Caco-2 (cell line): ENCODE measurements at regions not wholly inside any gene's neighbourhood (a gene's known extent, or its start where the extent isn't known, plus 50 kb on each side); places are given as distances from the start of the nearest gene placed in this dataset.

Source experiments
- BruUV-seq: library from RNA; stranded (reverse); fragments of 400-500 nt; replicated peaks from 2 replicates; lab custom pipeline; 2021; lab: Mats Ljungman, UMichigan
- CTCF ChIA-PET: fragments of 300-600 bp; sonication (Branson Sonifier 250); formaldehyde crosslinking; loops from one replicate; lab custom pipeline; 2022; ENCODE audit warnings: antibody characterized with exemption; lab: Charles Lee
- POLR2A ChIA-PET: fragments of 300-600 bp; sonication (Branson Sonifier 250); formaldehyde crosslinking; loops from one replicate; lab custom pipeline; 2022; ENCODE audit warnings: antibody characterized with exemption; lab: Charles Lee
- DNase-seq, 2 experiments: peaks; one replicate each; pipeline versions ENCODE4 v3.0.0 to v3.0.0-alpha.2; 2020 to 2022
- H3K27me3 ChIP-seq: replicated peaks from 2 replicates; pipeline ENCODE4 v1.6.0; 2011; ENCODE audit warnings: low read length; ENCODE audit not compliant: control insufficient read depth, insufficient read depth
- H3K36me3 ChIP-seq: 2 replicates; pipeline ENCODE4 v1.5.1; 2011; ENCODE audit warnings: low read length; ENCODE audit not compliant: control insufficient read depth, insufficient read depth
- H3K4me1 ChIP-seq: fragments of 250-450 bp; sonication (Bioruptor Pico); 2 replicates; pipeline ENCODE4 v1.5.1; 2020; ENCODE audit warnings: mild to moderate bottlenecking
- H3K4me3 ChIP-seq: 2 replicates; pipeline ENCODE4 v1.5.1; 2011; ENCODE audit warnings: low read depth, mild to moderate bottlenecking, control low read depth, low read length
- H3K9me3 ChIP-seq: fragments of 250-450 bp; sonication (Bioruptor Pico); 2 replicates; pipeline ENCODE4 v1.5.1; 2020; ENCODE audit warnings: mild to moderate bottlenecking, moderate library complexity
- H3K27ac Mint-ChIP-seq: one replicate; pipeline ENCODE4 v1.8.0; 2022; ENCODE audit warnings: mixed read lengths; ENCODE audit not compliant: unreplicated experiment
- H3K27me3 Mint-ChIP-seq: one replicate; pipeline ENCODE4 v1.8.0; 2022; ENCODE audit warnings: mixed read lengths; ENCODE audit not compliant: insufficient read depth, unreplicated experiment
- H3K36me3 Mint-ChIP-seq: one replicate; pipeline ENCODE4 v1.8.0; 2022; ENCODE audit warnings: mild to moderate bottlenecking, mixed read lengths; ENCODE audit not compliant: insufficient read depth, unreplicated experiment
- H3K4me1 Mint-ChIP-seq: one replicate; pipeline ENCODE4 v1.8.0; 2022; ENCODE audit warnings: low read depth, mixed read lengths; ENCODE audit not compliant: unreplicated experiment
- H3K4me3 Mint-ChIP-seq: one replicate; pipeline ENCODE4 v1.8.0; 2022; ENCODE audit warnings: mild to moderate bottlenecking, moderate library complexity, mixed read lengths; ENCODE audit not compliant: unreplicated experiment
- H3K9me3 Mint-ChIP-seq: one replicate; pipeline ENCODE4 v1.8.0; 2022; ENCODE audit warnings: mixed read lengths; ENCODE audit not compliant: unreplicated experiment
- CTCF ChIP-seq, 2 experiments: fragments of 200-600 bp in 1 of 2; IDR thresholded peaks; 1 replicate in 1 of 2; 2 replicates in 1 of 2; pipeline versions ENCODE4 v1.5.1 to v1.8.0; 2011 to 2022; ENCODE audit warnings: antibody characterized with exemption in 1 of 2, control low read depth in 1 of 2, inconsistent platforms in 1 of 2, low read depth in 1 of 2, low read length in 1 of 2, mild to moderate bottlenecking in 1 of 2, moderate library complexity in 1 of 2; ENCODE audit not compliant: insufficient read depth in 1 of 2, severe bottlenecking in 1 of 2, unreplicated experiment in 1 of 2
- intact Hi-C: fragments of 100-400 bp; cut with micrococcal nuclease; formaldehyde crosslinking; loops from one replicate; pipeline ENCODE4 v1.10.0; 2022; ENCODE audit not compliant: unreplicated experiment

- H3K4me1 Mint-ChIP-seq: no peaks in the 10 kb centered on the region
- TF ChIP-seq CTCF (IDR thresholded peaks at IDR 0.05; ENCODE audit: insufficient read depth in 1 of 2, low read depth in 1 of 2, low read length in 1 of 2, severe bottlenecking in 1 of 2, unreplicated experiment in 1 of 2): no peak
- POLR2A ChIA-PET: no interaction called here
- no peak overlapping the region for H3K27ac Mint-ChIP-seq
- Histone ChIP-seq H3K4me3 (no peak overlapping the region), H3K4me1 (0 out of 2 replicates have a peak, but pooled peaks cover 7% of the 10 kb centered on the region), H3K36me3 (no peaks in the 10 kb centered on the region), H3K9me3 (no peaks in the 10 kb centered on the region), H3K27me3 (no peaks in the 10 kb centered on the region)
- BruUV-seq: no TSS peak
- CTCF ChIA-PET: no interaction called here
- no peaks in the 10 kb centered on the region for H3K36me3 Mint-ChIP-seq
- intact Hi-C loops: no loop called here
- H3K9me3 Mint-ChIP-seq: no peaks in the 10 kb centered on the region
- DNase-seq: no peak
- no peak overlapping the region for H3K4me3 Mint-ChIP-seq
- H3K27me3 Mint-ChIP-seq: peaks cover 8% of the 10 kb centered on the region
These were observed 784.6 kb downstream of the TMTC2 start for GRCh38 chr12:83471341-83471740.

GRCh38 chr12:83470749-83471148 is 784.0 kb downstream of the TMTC2 start:
- H3K27ac Mint-ChIP-seq: no peak overlapping the region
- BruUV-seq: no TSS peak
- H3K36me3 ChIP-seq: no peaks in the 10 kb centered on the region
- no peaks in the 10 kb centered on the region for H3K9me3 ChIP-seq
- TF ChIP-seq CTCF (IDR thresholded peaks at IDR 0.05; ENCODE audit: insufficient read depth in 1 of 2, low read depth in 1 of 2, low read length in 1 of 2, severe bottlenecking in 1 of 2, unreplicated experiment in 1 of 2): no peak
- H3K27me3 Mint-ChIP-seq: peaks cover 8% of the 10 kb centered on the region
- intact Hi-C loops: no loop called here
- CTCF ChIA-PET: no interaction called here
- POLR2A ChIA-PET: no interaction called here
- no peaks in the 10 kb centered on the region for H3K36me3 Mint-ChIP-seq
- H3K27me3 ChIP-seq: no peaks in the 10 kb centered on the region
- no peaks in the 10 kb centered on the region for H3K4me1 Mint-ChIP-seq
- no peak for DNase-seq
- 0 out of 2 replicates have a peak, but pooled peaks cover under 1% of the 10 kb centered on the region for H3K4me1 ChIP-seq
- H3K4me3 ChIP-seq: no peak overlapping the region
- H3K4me3 Mint-ChIP-seq: no peak overlapping the region
- H3K9me3 Mint-ChIP-seq: no peaks in the 10 kb centered on the region

- Mint-ChIP-seq H3K27me3 (peaks cover 8% of the 10 kb centered on the region), H3K9me3 (no peaks in the 10 kb centered on the region), H3K4me3 (no peak overlapping the region), H3K4me1 (no peaks in the 10 kb centered on the region), H3K27ac (no peak overlapping the region), H3K36me3 (no peaks in the 10 kb centered on the region)
- no peaks in the 10 kb centered on the region for H3K36me3 ChIP-seq
- POLR2A ChIA-PET: no interaction called here
- no peaks in the 10 kb centered on the region for H3K4me1 ChIP-seq
- CTCF ChIA-PET: no interaction called here
- no peaks in the 10 kb centered on the region for H3K9me3 ChIP-seq
- intact Hi-C loops: no loop called here
- H3K27me3 ChIP-seq: no peaks in the 10 kb centered on the region
- H3K4me3 ChIP-seq: no peak overlapping the region
- DNase-seq: no peak
- BruUV-seq: no TSS peak
- no peak for TF ChIP-seq CTCF (IDR thresholded peaks at IDR 0.05; ENCODE audit: insufficient read depth in 1 of 2, low read depth in 1 of 2, low read length in 1 of 2, severe bottlenecking in 1 of 2, unreplicated experiment in 1 of 2)
These were observed 782.5 kb downstream of the TMTC2 start for GRCh38 chr12:83468988-83469908.
